ENCODE measurements at regions not wholly inside any gene's neighbourhood (a gene's known extent, or its start where the extent isn't known, plus 50 kb on each side); places are given as distances from the start of the nearest gene placed in this dataset.

DNA sequence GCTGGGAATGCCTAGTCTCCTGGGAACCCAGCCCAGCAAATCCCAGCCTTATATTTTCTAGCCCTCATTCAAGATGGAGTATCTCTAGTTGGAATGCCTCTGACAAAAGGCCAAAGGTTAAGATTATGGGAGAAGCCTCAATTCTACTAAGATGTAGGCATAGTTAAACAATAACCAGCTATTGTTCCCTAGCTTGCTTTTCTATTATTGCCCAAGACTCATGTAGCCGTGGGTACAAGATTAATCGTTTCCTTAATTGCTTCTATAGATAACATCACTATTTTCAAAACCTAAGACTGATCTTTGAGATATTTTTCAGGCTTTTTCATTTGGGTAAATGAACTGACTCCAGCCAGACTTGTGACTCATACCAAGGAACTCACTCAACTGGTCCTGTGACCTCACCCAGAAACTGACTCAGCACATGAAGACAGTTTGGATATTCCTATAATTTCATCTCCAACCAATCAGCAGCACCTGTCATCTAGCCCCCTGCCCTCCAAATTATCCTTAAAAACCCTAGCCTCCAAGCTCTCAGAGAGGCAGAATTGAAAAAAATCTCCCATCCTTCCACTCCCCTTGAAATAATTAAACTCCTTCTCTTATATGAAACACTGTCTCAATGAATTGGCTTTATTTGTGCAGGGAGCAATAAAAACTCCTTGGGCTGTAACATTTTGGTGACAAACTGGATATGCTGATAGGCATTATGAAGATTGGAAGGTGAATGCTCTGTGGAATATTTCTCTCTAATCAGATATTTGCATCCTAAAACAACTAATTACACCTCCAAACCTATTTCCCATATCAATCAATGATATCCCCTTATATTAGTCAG, 589.0 kb downstream of the C12orf50 start:
- no peak for TF ChIP-seq POLR2AphosphoS5 (IDR thresholded peaks at IDR 0.05; ENCODE audit: low read depth, low read length)
- TF ChIP-seq POLR2A (IDR thresholded peaks at IDR 0.05; ENCODE audit: low read depth, low read length): no peak
- TF ChIP-seq TAF1 (IDR thresholded peaks at IDR 0.05; ENCODE audit: low read depth, low read length): no peak
- no peak for TF ChIP-seq POU2F2 (IDR thresholded peaks at IDR 0.05; ENCODE audit: low read depth, low read length)

Measured in GM12891 (cell line).